SK-N-SH treated with all-trans-retinoic acid at 6 μM for 48 hours (cell line): ENCODE measurements at regions not wholly inside any gene's neighbourhood (a gene's known extent, or its start where the extent isn't known, plus 50 kb on each side); places are given as distances from the start of the nearest gene placed in this dataset.

Source experiments
- ATAC-seq: fragments of 200-7000 bp; cut with Tn5 transposase; 3 replicates; pipeline ENCODE4 v1.9.1; 2020; ENCODE audit warnings: mild to moderate bottlenecking, moderate library complexity
- ARNTL ChIP-seq: fragments of 450-650 bp; formaldehyde crosslinking; IDR thresholded peaks from 2 replicates; pipeline ENCODE4 v1.5.0; 2020; ENCODE audit warnings: low read depth, mild to moderate bottlenecking, moderate library complexity, borderline replicate concordance
- BACH2 ChIP-seq: fragments of 250-450 bp; sonication (Bioruptor Pico); IDR thresholded peaks from 2 replicates; pipeline ENCODE4 v1.9.0; 2021; ENCODE audit warnings: mild to moderate bottlenecking, borderline replicate concordance
- CSDC2 ChIP-seq: fragments of 250-450 bp; sonication (Bioruptor Pico); IDR thresholded peaks from 2 replicates; pipeline ENCODE4 v1.5.0; 2020; ENCODE audit warnings: mild to moderate bottlenecking, moderate library complexity
- ESRRG ChIP-seq: fragments of 250-450 bp; sonication (Bioruptor Pico); IDR thresholded peaks from 2 replicates; pipeline ENCODE4 v1.6.1; 2021; ENCODE audit warnings: mild to moderate bottlenecking
- GLIS3 ChIP-seq: fragments of 250-450 bp; sonication (Bioruptor Pico); IDR thresholded peaks from 2 replicates; pipeline ENCODE4 v1.5.0; 2020; ENCODE audit warnings: mild to moderate bottlenecking, moderate library complexity
- ISL1 ChIP-seq: fragments of 250-450 bp; sonication (Bioruptor Pico); IDR thresholded peaks from 2 replicates; pipeline ENCODE4 v2.1.2; 2022; ENCODE audit warnings: mild to moderate bottlenecking, moderate library complexity
- OSR1 ChIP-seq: fragments of 250-450 bp; sonication (Bioruptor Pico); IDR thresholded peaks from 2 replicates; pipeline ENCODE4 v1.8.0; 2022; ENCODE audit warnings: moderate library complexity, mild to moderate bottlenecking, inconsistent platforms
- PPARA ChIP-seq: fragments of 250-450 bp; sonication (Bioruptor Pico); IDR thresholded peaks from 2 replicates; pipeline ENCODE4 v1.5.0; 2020; ENCODE audit warnings: mild to moderate bottlenecking, borderline replicate concordance
- RARB ChIP-seq: fragments of 250-450 bp; sonication (Bioruptor Pico); IDR thresholded peaks from 2 replicates; pipeline ENCODE4 v1.8.0; 2021; ENCODE audit warnings: mild to moderate bottlenecking, moderate library complexity
- SNAI2 ChIP-seq: fragments of 250-450 bp; sonication (Bioruptor Pico); IDR thresholded peaks from 2 replicates; pipeline ENCODE4 v1.5.0; 2020; ENCODE audit warnings: mild to moderate bottlenecking, moderate library complexity
- TCF4 ChIP-seq: fragments of 250-450 bp; sonication (Bioruptor Pico); IDR thresholded peaks from 2 replicates; pipeline ENCODE4 v1.8.0; 2021; ENCODE audit warnings: mild to moderate bottlenecking, moderate library complexity, borderline replicate concordance
- TOX ChIP-seq: fragments of 250-450 bp; sonication (Bioruptor Pico); IDR thresholded peaks from 2 replicates; pipeline ENCODE4 v1.8.0; 2021; ENCODE audit warnings: mild to moderate bottlenecking, moderate library complexity, borderline replicate concordance
- ZC3H10 ChIP-seq: fragments of 250-450 bp; sonication (Bioruptor Pico); IDR thresholded peaks from 2 replicates; pipeline ENCODE4 v1.5.1; 2021; ENCODE audit warnings: mild to moderate bottlenecking, moderate library complexity
- ZFP3 ChIP-seq: fragments of 250-450 bp; sonication (Bioruptor Pico); IDR thresholded peaks from 2 replicates; pipeline ENCODE4 v1.5.0; 2020; ENCODE audit warnings: mild to moderate bottlenecking, moderate library complexity
- ZFP30 ChIP-seq: fragments of 450-650 bp; formaldehyde crosslinking; IDR thresholded peaks from 2 replicates; pipeline ENCODE4 v1.5.0; 2022; ENCODE audit warnings: mild to moderate bottlenecking, moderate library complexity
- ZNF565 ChIP-seq: fragments of 450-650 bp; formaldehyde crosslinking; conservative IDR thresholded peaks from 2 replicates; pipeline ENCODE4 v1.5.0; 2020; ENCODE audit warnings: low read depth, mild to moderate bottlenecking, moderate library complexity
- ZNF70 ChIP-seq: fragments of 450-650 bp; formaldehyde crosslinking; IDR thresholded peaks from 2 replicates; pipeline ENCODE4 v1.5.0; 2020; ENCODE audit warnings: mild to moderate bottlenecking, moderate library complexity
- ZNF8 ChIP-seq: fragments of 450-650 bp; formaldehyde crosslinking; IDR thresholded peaks from 2 replicates; pipeline ENCODE4 v1.5.0; 2020; ENCODE audit warnings: mild to moderate bottlenecking, moderate library complexity
- TF ChIP-seq, protein P1 (sequence below): fragments of 250-450 bp; sonication (Bioruptor Pico); IDR thresholded peaks from 2 replicates; pipeline ENCODE4 v1.5.1; 2020; ENCODE audit warnings: low read depth, mild to moderate bottlenecking, moderate library complexity
- TF ChIP-seq, protein P2 (sequence below): fragments of 250-450 bp; sonication (Bioruptor Pico); IDR thresholded peaks from 2 replicates; pipeline ENCODE4 v1.5.0; 2020; ENCODE audit warnings: mild to moderate bottlenecking, moderate library complexity
- TF ChIP-seq, protein P3 (sequence below): fragments of 250-450 bp; sonication (Bioruptor Pico); IDR thresholded peaks from 2 replicates; pipeline ENCODE4 v1.5.1; 2021; ENCODE audit warnings: mild to moderate bottlenecking, moderate library complexity
- TF ChIP-seq, protein P4 (sequence below): fragments of 250-450 bp; sonication (Bioruptor Pico); IDR thresholded peaks from 2 replicates; pipeline ENCODE4 v1.8.0; 2021; ENCODE audit warnings: low read depth, mild to moderate bottlenecking, moderate library complexity, borderline replicate concordance
- TF ChIP-seq, protein P5 (sequence below): fragments of 250-450 bp; sonication (Bioruptor Pico); IDR thresholded peaks from 2 replicates; pipeline ENCODE4 v1.8.0; 2020; ENCODE audit warnings: mild to moderate bottlenecking, moderate library complexity, borderline replicate concordance

DNA sequence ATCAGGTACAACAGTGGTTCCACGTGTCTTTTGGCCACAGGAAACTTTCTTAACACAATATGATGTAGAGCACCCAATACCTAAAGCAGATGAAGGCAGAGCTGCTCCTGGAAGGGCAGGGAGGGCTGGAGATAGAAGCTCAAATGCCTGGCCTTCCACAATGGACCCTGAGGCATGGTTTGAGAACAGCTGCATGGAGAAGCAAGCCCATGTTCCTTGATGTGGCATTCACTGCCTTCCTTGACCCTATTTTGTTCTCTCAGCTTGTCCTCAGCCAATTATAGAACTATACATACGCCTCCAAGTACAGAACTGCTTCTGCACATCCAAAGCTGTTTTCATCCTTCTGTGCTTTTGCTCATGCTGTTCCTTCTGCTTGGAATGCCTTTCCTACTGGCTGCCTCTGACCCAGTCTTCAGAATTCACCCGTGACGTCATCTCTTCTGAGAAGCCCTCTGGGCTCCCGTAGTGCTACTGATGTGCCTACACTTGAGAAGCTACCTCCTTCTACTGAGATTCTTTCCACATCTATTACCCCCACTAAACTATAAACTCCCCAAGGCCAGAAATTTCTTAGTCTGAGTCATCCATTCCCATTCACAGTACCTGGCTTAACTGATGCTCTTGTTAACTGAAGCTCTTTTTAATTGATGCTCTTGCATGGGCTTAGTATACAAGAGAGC, 69.9 kb downstream of the CHRNA1 start:
- ATAC-seq: no peak
- no peak for TF ChIP-seq ZFP3 (CRISPR knock-in tag)
- no peak for TF ChIP-seq ISL1
- no peak for TF ChIP-seq CSDC2 (CRISPR knock-in tag)
- no peak for TF ChIP-seq ZNF8 (CRISPR knock-in tag)
- TF ChIP-seq SNAI2 (CRISPR knock-in tag): no peak
- TF ChIP-seq ARNTL (CRISPR knock-in tag): no peak
- TF ChIP-seq RARB: no peak
- no peak for TF ChIP-seq OSR1 (CRISPR knock-in tag)
- TF ChIP-seq, protein P1, sequence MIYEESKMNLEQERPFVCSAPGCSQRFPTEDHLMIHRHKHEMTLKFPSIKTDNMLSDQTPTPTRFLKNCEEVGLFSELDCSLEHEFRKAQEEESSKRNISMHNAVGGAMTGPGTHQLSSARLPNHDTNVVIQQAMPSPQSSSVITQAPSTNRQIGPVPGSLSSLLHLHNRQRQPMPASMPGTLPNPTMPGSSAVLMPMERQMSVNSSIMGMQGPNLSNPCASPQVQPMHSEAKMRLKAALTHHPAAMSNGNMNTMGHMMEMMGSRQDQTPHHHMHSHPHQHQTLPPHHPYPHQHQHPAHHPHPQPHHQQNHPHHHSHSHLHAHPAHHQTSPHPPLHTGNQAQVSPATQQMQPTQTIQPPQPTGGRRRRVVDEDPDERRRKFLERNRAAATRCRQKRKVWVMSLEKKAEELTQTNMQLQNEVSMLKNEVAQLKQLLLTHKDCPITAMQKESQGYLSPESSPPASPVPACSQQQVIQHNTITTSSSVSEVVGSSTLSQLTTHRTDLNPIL (CRISPR knock-in tag): no peak
- no peak for TF ChIP-seq TCF4 (CRISPR knock-in tag)
- no peak for TF ChIP-seq BACH2 (CRISPR knock-in tag)
- TF ChIP-seq, protein P2, sequence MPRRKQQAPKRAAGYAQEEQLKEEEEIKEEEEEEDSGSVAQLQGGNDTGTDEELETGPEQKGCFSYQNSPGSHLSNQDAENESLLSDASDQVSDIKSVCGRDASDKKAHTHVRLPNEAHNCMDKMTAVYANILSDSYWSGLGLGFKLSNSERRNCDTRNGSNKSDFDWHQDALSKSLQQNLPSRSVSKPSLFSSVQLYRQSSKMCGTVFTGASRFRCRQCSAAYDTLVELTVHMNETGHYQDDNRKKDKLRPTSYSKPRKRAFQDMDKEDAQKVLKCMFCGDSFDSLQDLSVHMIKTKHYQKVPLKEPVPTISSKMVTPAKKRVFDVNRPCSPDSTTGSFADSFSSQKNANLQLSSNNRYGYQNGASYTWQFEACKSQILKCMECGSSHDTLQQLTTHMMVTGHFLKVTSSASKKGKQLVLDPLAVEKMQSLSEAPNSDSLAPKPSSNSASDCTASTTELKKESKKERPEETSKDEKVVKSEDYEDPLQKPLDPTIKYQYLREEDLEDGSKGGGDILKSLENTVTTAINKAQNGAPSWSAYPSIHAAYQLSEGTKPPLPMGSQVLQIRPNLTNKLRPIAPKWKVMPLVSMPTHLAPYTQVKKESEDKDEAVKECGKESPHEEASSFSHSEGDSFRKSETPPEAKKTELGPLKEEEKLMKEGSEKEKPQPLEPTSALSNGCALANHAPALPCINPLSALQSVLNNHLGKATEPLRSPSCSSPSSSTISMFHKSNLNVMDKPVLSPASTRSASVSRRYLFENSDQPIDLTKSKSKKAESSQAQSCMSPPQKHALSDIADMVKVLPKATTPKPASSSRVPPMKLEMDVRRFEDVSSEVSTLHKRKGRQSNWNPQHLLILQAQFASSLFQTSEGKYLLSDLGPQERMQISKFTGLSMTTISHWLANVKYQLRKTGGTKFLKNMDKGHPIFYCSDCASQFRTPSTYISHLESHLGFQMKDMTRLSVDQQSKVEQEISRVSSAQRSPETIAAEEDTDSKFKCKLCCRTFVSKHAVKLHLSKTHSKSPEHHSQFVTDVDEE: no peak
- TF ChIP-seq PPARA (CRISPR knock-in tag): no peak
- no peak for TF ChIP-seq ZNF565 (CRISPR knock-in tag)
- TF ChIP-seq, protein P3, sequence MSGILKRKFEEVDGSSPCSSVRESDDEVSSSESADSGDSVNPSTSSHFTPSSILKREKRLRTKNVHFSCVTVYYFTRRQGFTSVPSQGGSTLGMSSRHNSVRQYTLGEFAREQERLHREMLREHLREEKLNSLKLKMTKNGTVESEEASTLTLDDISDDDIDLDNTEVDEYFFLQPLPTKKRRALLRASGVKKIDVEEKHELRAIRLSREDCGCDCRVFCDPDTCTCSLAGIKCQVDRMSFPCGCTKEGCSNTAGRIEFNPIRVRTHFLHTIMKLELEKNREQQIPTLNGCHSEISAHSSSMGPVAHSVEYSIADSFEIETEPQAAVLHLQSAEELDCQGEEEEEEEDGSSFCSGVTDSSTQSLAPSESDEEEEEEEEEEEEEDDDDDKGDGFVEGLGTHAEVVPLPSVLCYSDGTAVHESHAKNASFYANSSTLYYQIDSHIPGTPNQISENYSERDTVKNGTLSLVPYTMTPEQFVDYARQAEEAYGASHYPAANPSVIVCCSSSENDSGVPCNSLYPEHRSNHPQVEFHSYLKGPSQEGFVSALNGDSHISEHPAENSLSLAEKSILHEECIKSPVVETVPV (CRISPR knock-in tag): no peak
- no peak for TF ChIP-seq ESRRG
- no peak for TF ChIP-seq GLIS3

DNA sequence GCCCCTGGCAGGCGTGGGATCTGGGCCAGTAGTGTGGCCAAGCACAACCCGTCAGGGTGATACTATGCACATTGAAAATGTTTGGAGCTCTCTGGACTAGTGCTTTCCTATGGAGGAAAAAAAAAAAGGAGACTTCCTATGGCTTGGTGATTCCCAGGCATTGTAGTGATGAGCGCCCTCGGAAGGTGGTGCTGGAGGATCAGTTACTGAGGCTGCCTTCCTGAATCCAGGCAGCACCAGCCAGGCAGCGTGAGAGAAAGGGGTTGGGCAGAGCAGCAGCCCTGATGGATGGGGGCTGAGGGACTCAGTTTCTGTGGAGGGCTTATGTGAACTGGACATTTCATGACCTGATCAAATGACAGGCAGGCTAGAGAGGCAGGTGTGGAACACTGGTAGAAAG, 70.9 kb downstream of the CHRNA1 start:
- TF ChIP-seq, protein P4, sequence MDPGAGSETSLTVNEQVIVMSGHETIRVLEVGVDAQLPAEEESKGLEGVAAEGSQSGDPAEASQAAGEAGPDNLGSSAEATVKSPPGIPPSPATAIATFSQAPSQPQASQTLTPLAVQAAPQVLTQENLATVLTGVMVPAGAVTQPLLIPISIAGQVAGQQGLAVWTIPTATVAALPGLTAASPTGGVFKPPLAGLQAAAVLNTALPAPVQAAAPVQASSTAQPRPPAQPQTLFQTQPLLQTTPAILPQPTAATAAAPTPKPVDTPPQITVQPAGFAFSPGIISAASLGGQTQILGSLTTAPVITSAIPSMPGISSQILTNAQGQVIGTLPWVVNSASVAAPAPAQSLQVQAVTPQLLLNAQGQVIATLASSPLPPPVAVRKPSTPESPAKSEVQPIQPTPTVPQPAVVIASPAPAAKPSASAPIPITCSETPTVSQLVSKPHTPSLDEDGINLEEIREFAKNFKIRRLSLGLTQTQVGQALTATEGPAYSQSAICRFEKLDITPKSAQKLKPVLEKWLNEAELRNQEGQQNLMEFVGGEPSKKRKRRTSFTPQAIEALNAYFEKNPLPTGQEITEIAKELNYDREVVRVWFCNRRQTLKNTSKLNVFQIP: no peak
- TF ChIP-seq ISL1: no peak
- TF ChIP-seq ZNF8 (CRISPR knock-in tag): no peak
- TF ChIP-seq RARB: no peak
- no peak for TF ChIP-seq TCF4 (CRISPR knock-in tag)
- TF ChIP-seq ZC3H10 (CRISPR knock-in tag): no peak
- TF ChIP-seq, protein P3 (CRISPR knock-in tag): no peak
- no peak for TF ChIP-seq ZNF565 (CRISPR knock-in tag)
- no peak for TF ChIP-seq OSR1 (CRISPR knock-in tag)
- TF ChIP-seq PPARA (CRISPR knock-in tag): no peak
- TF ChIP-seq ARNTL (CRISPR knock-in tag): no peak
- TF ChIP-seq CSDC2 (CRISPR knock-in tag): no peak
- TF ChIP-seq, protein P2: no peak
- TF ChIP-seq, protein P5, sequence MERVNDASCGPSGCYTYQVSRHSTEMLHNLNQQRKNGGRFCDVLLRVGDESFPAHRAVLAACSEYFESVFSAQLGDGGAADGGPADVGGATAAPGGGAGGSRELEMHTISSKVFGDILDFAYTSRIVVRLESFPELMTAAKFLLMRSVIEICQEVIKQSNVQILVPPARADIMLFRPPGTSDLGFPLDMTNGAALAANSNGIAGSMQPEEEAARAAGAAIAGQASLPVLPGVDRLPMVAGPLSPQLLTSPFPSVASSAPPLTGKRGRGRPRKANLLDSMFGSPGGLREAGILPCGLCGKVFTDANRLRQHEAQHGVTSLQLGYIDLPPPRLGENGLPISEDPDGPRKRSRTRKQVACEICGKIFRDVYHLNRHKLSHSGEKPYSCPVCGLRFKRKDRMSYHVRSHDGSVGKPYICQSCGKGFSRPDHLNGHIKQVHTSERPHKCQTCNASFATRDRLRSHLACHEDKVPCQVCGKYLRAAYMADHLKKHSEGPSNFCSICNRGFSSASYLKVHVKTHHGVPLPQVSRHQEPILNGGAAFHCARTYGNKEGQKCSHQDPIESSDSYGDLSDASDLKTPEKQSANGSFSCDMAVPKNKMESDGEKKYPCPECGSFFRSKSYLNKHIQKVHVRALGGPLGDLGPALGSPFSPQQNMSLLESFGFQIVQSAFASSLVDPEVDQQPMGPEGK (CRISPR knock-in tag): no peak
- no peak for TF ChIP-seq ZNF70 (CRISPR knock-in tag)
- TF ChIP-seq ZFP30 (CRISPR knock-in tag): no peak
- TF ChIP-seq TOX: no peak
- TF ChIP-seq, all 23 proteins: peak for 0
- ATAC-seq: no peak
